HG02588 (cell line): ENCODE measurements at regions not wholly inside any gene's neighbourhood (a gene's known extent, or its start where the extent isn't known, plus 50 kb on each side); places are given as distances from the start of the nearest gene placed in this dataset.
"Not testable (repeated sequence)": the region's sequence is repeated elsewhere in the genome, so short reads cannot be mapped to it uniquely, and the experiment has no call there.

Source experiments
- ATAC-seq: cut with Tn5 transposase; IDR thresholded peaks from one replicate; pipeline ENCODE4 v1.9.1; 2021; ENCODE audit warnings: mild to moderate bottlenecking, moderate library complexity; ENCODE audit not compliant: unreplicated experiment

GRCh38 chr3:102896851-102897621 lies 462.2 kb downstream of the ZPLD1 start:
- ATAC-seq = no peak

GRCh38 chr3:102904629-102905028 lies 469.8 kb downstream of the ZPLD1 start:
- ATAC-seq = no peak

- no peak for ATAC-seq
These were observed 471.0 kb downstream of the ZPLD1 start for GRCh38 chr3:102905811-102906210.

GRCh38 chr3:102906818-102907217 lies 472.0 kb downstream of the ZPLD1 start:
- no peak for ATAC-seq

- no peak for ATAC-seq
These were observed 475.1 kb downstream of the ZPLD1 start for GRCh38 chr3:102909904-102910303.

- no peak for ATAC-seq
These were observed 481.7 kb downstream of the ZPLD1 start for GRCh38 chr3:102916532-102916931.

GRCh38 chr3:102926618-102927017 lies 491.8 kb downstream of the ZPLD1 start:
- no peak for ATAC-seq

GRCh38 chr3:102933377-102933776 lies 498.6 kb downstream of the ZPLD1 start:
- ATAC-seq = no peak

- ATAC-seq = no peak
These were observed 501.8 kb downstream of the ZPLD1 start for GRCh38 chr3:102936511-102937045.

- no peak for ATAC-seq
These were observed 507.0 kb downstream of the ZPLD1 start for GRCh38 chr3:102941786-102942185.

GRCh38 chr3:102946445-102946844 lies 511.6 kb downstream of the ZPLD1 start:
- ATAC-seq = not testable (repeated sequence)

- ATAC-seq = no peak
These were observed 537.5 kb downstream of the ZPLD1 start for GRCh38 chr3:102972350-102972749.

- no peak for ATAC-seq
These were observed 539.5 kb downstream of the ZPLD1 start for GRCh38 chr3:102974333-102974732.

- no peak for ATAC-seq
These were observed 544.4 kb downstream of the ZPLD1 start for GRCh38 chr3:102979191-102979590.

- no peak for ATAC-seq
These were observed 545.0 kb downstream of the ZPLD1 start for GRCh38 chr3:102979682-102980354.

GRCh38 chr3:102980355-102980696 lies 545.5 kb downstream of the ZPLD1 start:
- ATAC-seq = no peak

GRCh38 chr3:103002425-103003176 lies 567.8 kb downstream of the ZPLD1 start:
- ATAC-seq = no peak

GRCh38 chr3:103006526-103007183 lies 571.8 kb downstream of the ZPLD1 start:
- ATAC-seq = no peak

- no peak for ATAC-seq
These were observed 574.8 kb downstream of the ZPLD1 start for GRCh38 chr3:103009609-103010008.

GRCh38 chr3:103025880-103026279 lies 591.1 kb downstream of the ZPLD1 start:
- ATAC-seq = no peak

GRCh38 chr3:103033841-103034240 lies 599.0 kb downstream of the ZPLD1 start:
- ATAC-seq = no peak
